ENCODE measurements at regions not wholly inside any gene's neighbourhood (a gene's known extent, or its start where the extent isn't known, plus 50 kb on each side); places are given as distances from the start of the nearest gene placed in this dataset.

- no peak overlapping the region for H3K27ac ChIP-seq (ENCODE audit: low read depth, low read length)
- no peaks in the 10 kb centered on the region for H4K20me1 ChIP-seq (ENCODE audit: low read depth, low read length)
- H3K4me2 ChIP-seq (ENCODE audit: low read depth, low read length, poor library complexity, severe bottlenecking): no peak overlapping the region
- no peak overlapping the region for H2AFZ ChIP-seq (ENCODE audit: low read depth, low read length, severe bottlenecking)
- no peak overlapping the region for H3K4me3 ChIP-seq (ENCODE audit: insufficient read depth, low read length, poor library complexity, severe bottlenecking)
- no peaks in the 10 kb centered on the region for H3K9me2 ChIP-seq (replicated peaks; ENCODE audit: insufficient read depth, low read length)
- no peak for TF ChIP-seq EZH2phosphoT487 (conservative IDR thresholded peaks at IDR 0.05; ENCODE audit: low read length)
- TF ChIP-seq CTCF (IDR thresholded peaks at IDR 0.05; ENCODE audit: insufficient read depth, low read length, poor library complexity, severe bottlenecking): no peak
- H3F3A ChIP-seq (ENCODE audit: insufficient read depth): no peaks in the 10 kb centered on the region
- no peaks in the 10 kb centered on the region for H3K9me3 ChIP-seq (ENCODE audit: insufficient read depth, low read length)
- H3K27me3 ChIP-seq (ENCODE audit: low read length): no peaks in the 10 kb centered on the region
- H3K36me3 ChIP-seq (ENCODE audit: low read length): no peaks in the 10 kb centered on the region
- no peaks in the 10 kb centered on the region for H3K79me2 ChIP-seq (ENCODE audit: insufficient read depth, low read length)
- no peak overlapping the region for H3K9ac ChIP-seq (ENCODE audit: low read length)
These were observed 1045.1 kb downstream of the TBC1D22A start for GRCh38 chr22:47807506-47807905.

GRCh38 chr22:47806894-47807293 lies 1044.4 kb downstream of the TBC1D22A start:
- Histone ChIP-seq H3K9me2 (replicated peaks; ENCODE audit: insufficient read depth, low read length) (no peaks in the 10 kb centered on the region), H3K27ac (ENCODE audit: low read depth, low read length) (no peak overlapping the region), H4K20me1 (ENCODE audit: low read depth, low read length) (no peaks in the 10 kb centered on the region), H3K9me3 (ENCODE audit: insufficient read depth, low read length) (no peaks in the 10 kb centered on the region), H3K36me3 (ENCODE audit: low read length) (no peaks in the 10 kb centered on the region), H3K4me2 (ENCODE audit: low read depth, low read length, poor library complexity, severe bottlenecking) (no peak overlapping the region), H3K79me2 (ENCODE audit: insufficient read depth, low read length) (no peaks in the 10 kb centered on the region), H3F3A (ENCODE audit: insufficient read depth) (no peaks in the 10 kb centered on the region), H3K9ac (ENCODE audit: low read length) (no peak overlapping the region), H3K27me3 (ENCODE audit: low read length) (no peaks in the 10 kb centered on the region), H2AFZ (ENCODE audit: low read depth, low read length, severe bottlenecking) (no peak overlapping the region), H3K4me3 (ENCODE audit: insufficient read depth, low read length, poor library complexity, severe bottlenecking) (no peak overlapping the region)
- TF ChIP-seq CTCF (IDR thresholded peaks at IDR 0.05; ENCODE audit: insufficient read depth, low read length, poor library complexity, severe bottlenecking): no peak
- no peak for TF ChIP-seq EZH2phosphoT487 (conservative IDR thresholded peaks at IDR 0.05; ENCODE audit: low read length)

- no peak overlapping the region for H3K27ac ChIP-seq (ENCODE audit: low read depth, low read length)
- H3K9me3 ChIP-seq (ENCODE audit: insufficient read depth, low read length): no peaks in the 10 kb centered on the region
- H2AFZ ChIP-seq (ENCODE audit: low read depth, low read length, severe bottlenecking): no peak overlapping the region
- no peaks in the 10 kb centered on the region for H3K9me2 ChIP-seq (replicated peaks; ENCODE audit: insufficient read depth, low read length)
- H3K27me3 ChIP-seq (ENCODE audit: low read length): no peaks in the 10 kb centered on the region
- no peak overlapping the region for H3K9ac ChIP-seq (ENCODE audit: low read length)
- no peak for TF ChIP-seq EZH2phosphoT487 (conservative IDR thresholded peaks at IDR 0.05; ENCODE audit: low read length)
- TF ChIP-seq CTCF (IDR thresholded peaks at IDR 0.05; ENCODE audit: insufficient read depth, low read length, poor library complexity, severe bottlenecking): no peak
- no peaks in the 10 kb centered on the region for H4K20me1 ChIP-seq (ENCODE audit: low read depth, low read length)
- no peaks in the 10 kb centered on the region for H3K79me2 ChIP-seq (ENCODE audit: insufficient read depth, low read length)
- no peak overlapping the region for H3K4me2 ChIP-seq (ENCODE audit: low read depth, low read length, poor library complexity, severe bottlenecking)
- no peak overlapping the region for H3K4me3 ChIP-seq (ENCODE audit: insufficient read depth, low read length, poor library complexity, severe bottlenecking)
- H3K36me3 ChIP-seq (ENCODE audit: low read length): no peaks in the 10 kb centered on the region
- H3F3A ChIP-seq (ENCODE audit: insufficient read depth): no peaks in the 10 kb centered on the region
These were observed 1043.0 kb downstream of the TBC1D22A start for GRCh38 chr22:47805394-47805935.
